AG09309 (cell line): ENCODE measurements at regions not wholly inside any gene's neighbourhood (a gene's known extent, or its start where the extent isn't known, plus 50 kb on each side); places are given as distances from the start of the nearest gene placed in this dataset.
"Not testable (repeated sequence)": the region's sequence is repeated elsewhere in the genome, so short reads cannot be mapped to it uniquely, and the experiment has no call there.

Experiments
- DNase-seq: peaks from one replicate; pipeline ENCODE4 v3.0.0-alpha.2; 2010; ENCODE audit warnings: low read depth
- H3K4me3 ChIP-seq: 2 replicates; pipeline ENCODE4 v1.5.1; 2011; ENCODE audit warnings: mild to moderate bottlenecking, low read depth, low read length, moderate library complexity; ENCODE audit not compliant: control insufficient read depth
- CTCF ChIP-seq: IDR thresholded peaks from 2 replicates; pipeline ENCODE4 v1.5.1; 2011; ENCODE audit warnings: mild to moderate bottlenecking, low read depth, low read length, inconsistent platforms; ENCODE audit not compliant: insufficient read depth, control insufficient read depth; ENCODE audit errors: missing control alignments

- no peak for TF ChIP-seq CTCF
- H3K4me3 ChIP-seq, result no peak overlapping the region
- DNase-seq, result no peak
Observed at GRCh38 chr1:99507906-99508732, 137.8 kb upstream of the PALMD start.

GRCh38 chr1:99508733-99509445, 137.0 kb upstream of the PALMD start:
- H3K4me3 ChIP-seq, DNase-seq: not testable (repeated sequence)

GRCh38 chr1:99514823-99515552, 130.9 kb upstream of the PALMD start:
- not testable (repeated sequence) for DNase-seq, H3K4me3 ChIP-seq

GRCh38 chr1:99516141-99516540, 129.8 kb upstream of the PALMD start:
- H3K4me3 ChIP-seq, result no peak overlapping the region
- no peak for DNase-seq
- TF ChIP-seq CTCF, result no peak

- H3K4me3 ChIP-seq, result no peak overlapping the region
- no peak for TF ChIP-seq CTCF
- no peak for DNase-seq
Observed at GRCh38 chr1:99520121-99520520, 125.8 kb upstream of the PALMD start.

GRCh38 chr1:99525331-99525730, 120.6 kb upstream of the PALMD start:
- H3K4me3 ChIP-seq, result no peak overlapping the region
- TF ChIP-seq CTCF, result no peak
- DNase-seq, result no peak

DNA sequence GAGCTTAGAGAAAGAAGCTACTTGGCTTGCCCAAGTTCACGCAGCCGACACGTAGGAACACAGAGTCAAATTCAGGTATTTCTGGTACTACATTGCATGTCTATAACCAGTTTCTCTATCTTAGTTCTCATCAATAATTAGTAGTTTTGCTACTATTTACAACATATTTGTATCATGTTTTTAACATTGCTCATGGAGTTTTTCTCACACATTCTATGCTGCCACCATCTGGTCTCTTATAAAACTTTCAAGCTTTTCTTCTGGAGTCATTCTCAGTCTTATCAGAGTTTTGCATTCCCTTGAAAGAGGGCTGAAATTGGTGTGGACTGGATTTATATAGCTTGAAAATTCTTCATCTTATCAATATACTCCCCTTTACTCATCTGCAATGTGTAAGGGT, 118.8 kb upstream of the PALMD start:
- no peak overlapping the region for H3K4me3 ChIP-seq
- DNase-seq, result no peak
- TF ChIP-seq CTCF, result peak; percentile 40
